ENCODE measurements at regions not wholly inside any gene's neighbourhood (a gene's known extent, or its start where the extent isn't known, plus 50 kb on each side); places are given as distances from the start of the nearest gene placed in this dataset.

- DNase-seq, result no peak
Measured at GRCh38 chr12:114776731-114777442, 92.9 kb upstream of the TBX3 start.

GRCh38 chr12:114774699-114775098 is 90.7 kb upstream of the TBX3 start:
- no peak for DNase-seq

- DNase-seq, result no peak
Measured at GRCh38 chr12:114774197-114774596, 90.2 kb upstream of the TBX3 start.

- no peak for DNase-seq
Measured at GRCh38 chr12:114770323-114770722, 86.3 kb upstream of the TBX3 start.

GRCh38 chr12:114769634-114770033 is 85.7 kb upstream of the TBX3 start:
- DNase-seq, result no peak

- DNase-seq, result no peak
Measured at GRCh38 chr12:114767906-114768722, 84.1 kb upstream of the TBX3 start.

- DNase-seq, result no peak
Measured at GRCh38 chr12:114767084-114767760, 83.2 kb upstream of the TBX3 start.

GRCh38 chr12:114765960-114766691 is 82.2 kb upstream of the TBX3 start:
- DNase-seq, result no peak

GRCh38 chr12:114764510-114764909 is 80.5 kb upstream of the TBX3 start:
- no peak for DNase-seq

- DNase-seq, result no peak
Measured at GRCh38 chr12:114762490-114763110, 78.6 kb upstream of the TBX3 start.

GRCh38 chr12:114760151-114760877 is 76.3 kb upstream of the TBX3 start:
- no peak for DNase-seq

- DNase-seq, result no peak
Measured at GRCh38 chr12:114759635-114760034, 75.7 kb upstream of the TBX3 start.

GRCh38 chr12:114757684-114758325 is 73.8 kb upstream of the TBX3 start:
- DNase-seq, result no peak

- DNase-seq, result no peak
Measured at GRCh38 chr12:114752217-114752616, 68.2 kb upstream of the TBX3 start.

GRCh38 chr12:114751712-114752111 is 67.7 kb upstream of the TBX3 start:
- DNase-seq, result no peak

GRCh38 chr12:114750917-114751316 is 66.9 kb upstream of the TBX3 start:
- no peak for DNase-seq

- no peak for DNase-seq
Measured at GRCh38 chr12:114749065-114749464, 65.1 kb upstream of the TBX3 start.

GRCh38 chr12:114747012-114747858 is 63.3 kb upstream of the TBX3 start:
- no peak for DNase-seq

GRCh38 chr12:114746297-114747011 is 62.5 kb upstream of the TBX3 start:
- DNase-seq, result no peak

GRCh38 chr12:114744691-114745090 is 60.7 kb upstream of the TBX3 start:
- no peak for DNase-seq
